ENCODE measurements at regions not wholly inside any gene's neighbourhood (a gene's known extent, or its start where the extent isn't known, plus 50 kb on each side); places are given as distances from the start of the nearest gene placed in this dataset.

GRCh38 chr3:95356764-95357501 is 1294.1 kb downstream of the NSUN3 start:
- no peak for TF ChIP-seq POLR2A (IDR thresholded peaks at IDR 0.05)
- no peak for TF ChIP-seq CTCF (IDR thresholded peaks at IDR 0.05)
